H9 (cell line): ENCODE measurements at regions not wholly inside any gene's neighbourhood (a gene's known extent, or its start where the extent isn't known, plus 50 kb on each side); places are given as distances from the start of the nearest gene placed in this dataset.

Source experiments
- DNase-seq: peaks from one replicate; pipeline ENCODE4 v3.0.0-alpha.2; 2017
- H2AFZ ChIP-seq: one replicate; pipeline ENCODE4 v1.6.1; 2013; ENCODE audit warnings: mild to moderate bottlenecking, low read length, control low read depth, moderate library complexity
- H2AK5ac ChIP-seq: 2 replicates; pipeline ENCODE4 v1.6.1; 2013; ENCODE audit warnings: low read length, control low read depth, mixed read lengths; ENCODE audit not compliant: insufficient read length
- H2BK120ac ChIP-seq: one replicate; pipeline ENCODE4 v1.6.1; 2013; ENCODE audit warnings: low read depth, mild to moderate bottlenecking, low read length, control low read depth, inconsistent platforms; ENCODE audit not compliant: poor library complexity, severe bottlenecking
- H2BK12ac ChIP-seq: 2 replicates; pipeline ENCODE4 v1.6.1; 2013; ENCODE audit warnings: low read length, control low read depth, mixed read lengths, low read depth; ENCODE audit not compliant: insufficient read length
- H2BK15ac ChIP-seq: 2 replicates; pipeline ENCODE4 v1.6.1; 2013; ENCODE audit warnings: low read depth, low read length, control low read depth
- H2BK20ac ChIP-seq: one replicate; pipeline ENCODE4 v1.6.1; 2013; ENCODE audit warnings: low read depth, mild to moderate bottlenecking, low read length, control low read depth, inconsistent platforms; ENCODE audit not compliant: poor library complexity, severe bottlenecking
- H2BK5ac ChIP-seq: 2 replicates; pipeline ENCODE4 v1.6.1; 2013; ENCODE audit warnings: low read length, control low read depth, mixed read lengths; ENCODE audit not compliant: insufficient read length
- H3K14ac ChIP-seq: 2 replicates; pipeline ENCODE4 v1.6.1; 2013; ENCODE audit warnings: low read length, control low read depth; ENCODE audit not compliant: insufficient read depth
- H3K18ac ChIP-seq: 2 replicates; pipeline ENCODE4 v1.6.1; 2013; ENCODE audit warnings: low read depth, mild to moderate bottlenecking, mixed read lengths, low read length, control low read depth; ENCODE audit not compliant: insufficient read length
- H3K23ac ChIP-seq: 2 replicates; pipeline ENCODE4 v1.6.1; 2013; ENCODE audit warnings: low read length, control low read depth, mixed read lengths, low read depth; ENCODE audit not compliant: insufficient read length
- H3K23me2 ChIP-seq: 2 replicates; pipeline ENCODE4 v1.6.1; 2013; ENCODE audit warnings: low read depth, mild to moderate bottlenecking, mixed read lengths, low read length, control low read depth; ENCODE audit not compliant: insufficient read length, poor library complexity, severe bottlenecking
- H3K27ac ChIP-seq: 2 replicates; pipeline ENCODE4 v1.5.1; 2013; ENCODE audit warnings: low read length, control low read depth, mixed read lengths, low read depth; ENCODE audit not compliant: insufficient read length
- H3K27me3 ChIP-seq: 2 replicates; pipeline ENCODE4 v1.6.1; 2013; ENCODE audit warnings: low read length, control low read depth, inconsistent platforms; ENCODE audit not compliant: insufficient read depth
- H3K4ac ChIP-seq: 2 replicates; pipeline ENCODE4 v1.6.1; 2013; ENCODE audit warnings: low read depth, mild to moderate bottlenecking, control low read depth, inconsistent platforms, low read length, moderate library complexity
- H3K4me1 ChIP-seq: 2 replicates; pipeline ENCODE4 v1.6.1; 2013; ENCODE audit warnings: low read length, control low read depth, inconsistent platforms; ENCODE audit not compliant: insufficient read depth
- H3K4me2 ChIP-seq: 2 replicates; pipeline ENCODE4 v1.6.1; 2013; ENCODE audit warnings: low read length, control low read depth, mixed read lengths; ENCODE audit not compliant: insufficient read length, insufficient read depth
- H3K56ac ChIP-seq: 2 replicates; pipeline ENCODE4 v1.6.1; 2013; ENCODE audit warnings: low read depth, mild to moderate bottlenecking, mixed read lengths, low read length, control low read depth; ENCODE audit not compliant: insufficient read length
- H3K79me1 ChIP-seq: 2 replicates; pipeline ENCODE4 v1.6.1; 2013; ENCODE audit warnings: low read depth, mild to moderate bottlenecking, moderate library complexity, low read length, control low read depth, inconsistent platforms; ENCODE audit not compliant: insufficient read depth, poor library complexity, severe bottlenecking
- H3K79me2 ChIP-seq: 2 replicates; pipeline ENCODE4 v1.6.1; 2013; ENCODE audit warnings: low read length, control low read depth, inconsistent platforms; ENCODE audit not compliant: insufficient read depth
- H3K9ac ChIP-seq: 2 replicates; pipeline ENCODE4 v1.6.1; 2013; ENCODE audit warnings: low read length, control low read depth, mixed read lengths; ENCODE audit not compliant: insufficient read length; ENCODE audit errors: extremely low read depth
- H3K9me3 ChIP-seq: one replicate; pipeline ENCODE4 v1.6.1; 2013; ENCODE audit warnings: low read depth, low read length, inconsistent platforms; ENCODE audit not compliant: control insufficient read depth
- H3T11ph ChIP-seq: one replicate; pipeline ENCODE4 v1.6.1; 2013; ENCODE audit warnings: mild to moderate bottlenecking, low read length, control low read depth, inconsistent platforms
- H4K20me1 ChIP-seq: one replicate; pipeline ENCODE4 v1.6.1; 2013; ENCODE audit not compliant: control insufficient read depth, insufficient read length, insufficient read depth
- H4K5ac ChIP-seq: 2 replicates; pipeline ENCODE4 v1.6.1; 2013; ENCODE audit warnings: low read depth, mild to moderate bottlenecking, mixed read lengths, low read length, control low read depth; ENCODE audit not compliant: insufficient read length
- H4K8ac ChIP-seq: replicated peaks from 2 replicates; pipeline ENCODE4 v1.6.1; 2013; ENCODE audit warnings: low read length, control low read depth, mixed read lengths, low read depth; ENCODE audit not compliant: insufficient read length
- H4K91ac ChIP-seq: 2 replicates; pipeline ENCODE4 v1.6.1; 2013; ENCODE audit warnings: low read depth, mild to moderate bottlenecking, moderate library complexity, mixed read lengths, low read length, control low read depth; ENCODE audit not compliant: insufficient read length
- H3K27ac Mint-ChIP-seq, 3 experiments: 2 replicates in 2 of 3; 3 replicates in 1 of 3; pipeline ENCODE4 v1.8.0; 2020 to 2021; ENCODE audit warnings: mixed read lengths in 3 of 3, mild to moderate bottlenecking in 1 of 3, moderate library complexity in 1 of 3
- H3K27me3 Mint-ChIP-seq: 2 replicates; pipeline ENCODE4 v1.8.0; 2021; ENCODE audit warnings: low read depth, mild to moderate bottlenecking, moderate library complexity, mixed read lengths
- H3K36me3 Mint-ChIP-seq, 3 experiments: 2 replicates in 2 of 3; 3 replicates in 1 of 3; pipeline ENCODE4 v1.8.0; 2020 to 2021; ENCODE audit warnings: low read depth in 3 of 3, mixed read lengths in 3 of 3; ENCODE audit not compliant: insufficient read depth in 1 of 3
- H3K4me1 Mint-ChIP-seq, 2 experiments: 2 replicates each; pipeline ENCODE4 v1.8.0; 2020; ENCODE audit warnings: mixed read lengths in 2 of 2
- H3K4me3 Mint-ChIP-seq, 2 experiments: 2 replicates in 1 of 2; 3 replicates in 1 of 2; pipeline ENCODE4 v1.8.0; 2020 to 2021; ENCODE audit warnings: mild to moderate bottlenecking in 2 of 2, mixed read lengths in 2 of 2, moderate library complexity in 1 of 2
- H3K9me3 Mint-ChIP-seq, 2 experiments: 2 replicates in 1 of 2; 3 replicates in 1 of 2; pipeline ENCODE4 v1.8.0; 2020; ENCODE audit warnings: mild to moderate bottlenecking in 2 of 2, mixed read lengths in 2 of 2, moderate library complexity in 1 of 2
- CTCF ChIP-seq: fragments of 200-600 bp; sonication (generic); conservative IDR thresholded peaks from 3 replicates; pipeline ENCODE4 v1.8.0; 2021; ENCODE audit warnings: antibody characterized with exemption, mild to moderate bottlenecking
- WGBS: extraction: QIAGEN DNeasy Blood & Tissue Kit; methylation state at CpG from one replicate; pipeline ENCODE4 v1.1.7; 2013; ENCODE audit warnings: missing lambda C conversion rate, low lambda C conversion rate, mixed read lengths; ENCODE audit not compliant: insufficient read length; ENCODE audit errors: extremely low coverage; 5-methylcytosine and 5-hydroxymethylcytosine counted together

DNA sequence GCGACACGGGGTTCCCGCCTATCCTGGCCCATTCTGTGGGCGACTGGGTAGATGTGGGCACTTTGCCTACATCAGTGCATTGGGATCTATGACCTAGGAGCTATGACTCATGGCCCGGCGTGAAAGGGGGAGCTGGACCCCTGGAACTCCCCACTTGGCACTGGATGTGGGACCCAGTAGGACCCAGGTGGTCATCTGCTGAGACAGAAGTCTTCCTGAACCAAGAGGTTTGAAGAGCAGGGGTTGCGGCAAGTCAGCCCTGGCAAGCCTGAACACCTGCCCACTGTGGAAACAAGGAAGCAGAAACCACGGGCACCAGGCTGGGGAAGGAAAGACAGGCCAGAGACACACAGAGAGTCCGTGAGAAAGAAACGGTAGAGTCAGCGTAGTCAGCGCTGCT is 656.7 kb downstream of the AJAP1 start:
- no peaks in the 10 kb centered on the region; a peak in 1 of 5 replicates for H3K9me3 Mint-ChIP-seq
- TF ChIP-seq CTCF, result no peak
- Histone ChIP-seq H2AFZ (no peak overlapping the region), H4K8ac (no peak overlapping the region), H3K4me1 (no peaks in the 10 kb centered on the region; the same call in 1 of the 2 replicates), H3K4me2 (no peak overlapping the region), H2BK120ac (no peak overlapping the region), H2BK20ac (no peak overlapping the region), H3K4ac (no peak overlapping the region), H4K5ac (no peak overlapping the region), H3T11ph (no peak overlapping the region), H3K9ac (no peak overlapping the region), H3K56ac (no peak overlapping the region), H2BK5ac (no peak overlapping the region), H3K18ac (no peak overlapping the region), H3K23me2 (no peaks in the 10 kb centered on the region), H2AK5ac (no peak overlapping the region), H2BK15ac (no peak overlapping the region), H3K79me1 (no peaks in the 10 kb centered on the region), H4K20me1 (no peaks in the 10 kb centered on the region), H3K27ac (no peak overlapping the region), H2BK12ac (no peak overlapping the region), H3K27me3 (no peaks in the 10 kb centered on the region), H3K9me3 (no peaks in the 10 kb centered on the region), H3K14ac (no peak overlapping the region), H3K23ac (no peak overlapping the region), H4K91ac (no peak overlapping the region), H3K79me2 (no peaks in the 10 kb centered on the region)
- peaks cover 23% of the 10 kb centered on the region for H3K27me3 Mint-ChIP-seq
- no peak overlapping the region for H3K27ac Mint-ChIP-seq
- H3K4me1 Mint-ChIP-seq, result peaks cover 12 to 19% of the 10 kb centered on the region in 2 experiments; a peak in 3 of 4 replicates
- no peak for DNase-seq
- H3K4me3 Mint-ChIP-seq, result no peak overlapping the region
- no peaks in the 10 kb centered on the region for H3K36me3 Mint-ChIP-seq
- no CpG with 5 or more reads among the region's 12 CpGs for WGBS
